ENCODE measurements at regions not wholly inside any gene's neighbourhood (a gene's known extent, or its start where the extent isn't known, plus 50 kb on each side); places are given as distances from the start of the nearest gene placed in this dataset.
"Not testable (repeated sequence)": the region's sequence is repeated elsewhere in the genome, so short reads cannot be mapped to it uniquely, and the experiment has no call there.

DNA sequence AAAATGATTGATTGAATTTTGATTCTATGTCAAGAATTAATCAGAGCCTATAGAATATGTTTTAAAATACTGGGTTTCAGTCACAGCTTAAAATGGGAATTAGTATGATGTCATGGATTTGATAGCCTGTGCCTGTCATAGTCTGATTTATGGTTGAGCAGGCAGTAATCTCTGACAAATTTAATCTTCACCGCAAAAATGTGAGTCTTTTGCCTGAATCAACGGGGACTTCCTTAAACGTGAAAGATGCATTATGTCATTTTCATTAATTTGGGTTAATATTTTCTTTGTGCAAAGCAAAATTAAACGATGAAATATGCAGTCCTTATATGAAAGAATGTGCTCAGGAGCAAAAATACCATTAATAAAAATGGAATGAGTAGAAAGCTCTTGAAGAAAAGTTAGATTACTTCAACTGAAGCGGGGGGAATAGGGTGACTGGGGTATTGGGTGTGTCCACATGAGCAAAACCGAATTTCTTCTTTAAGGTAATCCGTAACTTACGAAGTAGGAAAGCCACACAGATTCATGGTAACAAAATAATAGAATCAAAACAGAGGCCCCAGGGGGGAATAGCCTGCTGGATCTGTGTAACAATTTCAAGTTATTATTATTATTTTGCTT lies 339.6 kb upstream of the NOX3 start:
- no peak for DNase-seq

DNA sequence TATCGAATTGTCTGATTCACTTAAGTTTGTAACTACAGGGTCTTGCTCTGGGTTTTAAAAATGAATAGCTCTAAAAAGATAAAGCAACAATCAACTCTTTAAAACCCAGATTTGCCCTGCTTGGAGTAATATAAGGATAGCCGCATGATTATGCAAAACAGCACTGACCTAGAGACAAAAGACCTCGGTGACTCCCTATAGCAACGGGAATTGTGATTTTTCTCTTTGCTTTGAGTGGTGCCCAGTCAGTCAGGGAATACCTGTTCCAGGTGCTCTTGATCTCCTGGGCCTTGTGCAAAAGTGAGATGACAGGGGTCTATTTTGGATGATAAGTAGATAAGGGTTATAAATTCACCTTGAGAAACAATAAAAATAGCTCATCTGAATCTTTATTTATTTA lies 336.3 kb upstream of the NOX3 start:
- no peak for DNase-seq

DNA sequence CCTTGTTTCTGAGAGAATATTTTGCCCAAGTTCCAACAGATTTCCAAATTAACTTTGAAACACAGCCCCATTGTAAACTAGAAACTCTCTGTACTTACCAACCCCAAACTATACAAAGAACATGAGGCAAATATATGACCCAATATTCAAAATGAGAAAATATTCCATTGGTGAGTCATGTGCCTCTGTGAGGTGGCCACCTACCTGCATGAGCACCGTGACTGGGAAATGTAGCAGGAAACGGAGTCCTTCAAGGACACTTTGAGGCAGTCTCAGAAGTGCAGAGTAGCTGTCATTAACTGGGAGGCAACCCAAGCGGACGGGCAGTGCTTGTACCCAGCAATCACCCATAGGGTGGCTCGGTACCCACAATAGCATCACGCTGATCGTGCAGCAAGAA lies 335.5 kb upstream of the NOX3 start:
- no peak for DNase-seq

DNA sequence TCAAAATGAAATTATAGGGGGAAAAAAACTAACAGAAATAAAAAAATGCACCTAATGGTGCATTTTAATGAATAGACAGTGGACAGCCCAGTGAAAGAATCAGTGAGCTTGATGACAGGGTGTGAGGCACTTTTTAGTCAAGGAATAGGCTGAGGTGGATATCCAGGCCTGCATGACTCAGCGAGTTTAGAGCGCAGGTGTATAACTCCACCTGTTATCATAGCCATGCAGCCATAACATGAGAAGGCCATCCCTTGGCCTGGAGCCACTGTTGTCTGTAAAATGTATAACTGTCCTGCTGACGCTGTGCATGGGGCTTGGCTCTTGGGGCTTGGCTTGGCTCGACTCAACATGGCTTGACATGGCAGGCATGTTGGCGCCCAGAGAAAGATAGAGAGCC lies 331.5 kb upstream of the NOX3 start:
- no peak for DNase-seq

DNA sequence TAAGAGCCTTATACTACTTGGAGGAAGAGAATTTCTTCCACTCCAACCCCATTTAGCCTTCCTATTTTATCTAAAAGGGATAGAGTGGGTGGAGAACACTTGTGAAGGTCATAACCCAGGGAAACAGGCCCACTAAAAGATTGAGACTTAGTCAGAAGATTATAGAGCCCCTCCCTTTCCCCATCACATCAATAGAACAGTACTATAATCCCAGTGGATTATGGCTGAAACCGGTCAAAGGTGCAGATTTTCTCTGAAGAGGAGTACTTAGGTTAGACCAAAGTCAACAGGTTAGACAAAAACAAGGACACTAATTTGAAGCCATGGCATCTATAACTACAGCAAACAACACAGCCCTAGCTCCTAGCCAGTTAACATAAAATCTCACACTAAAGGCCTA lies 330.9 kb upstream of the NOX3 start:
- no peak for DNase-seq

DNA sequence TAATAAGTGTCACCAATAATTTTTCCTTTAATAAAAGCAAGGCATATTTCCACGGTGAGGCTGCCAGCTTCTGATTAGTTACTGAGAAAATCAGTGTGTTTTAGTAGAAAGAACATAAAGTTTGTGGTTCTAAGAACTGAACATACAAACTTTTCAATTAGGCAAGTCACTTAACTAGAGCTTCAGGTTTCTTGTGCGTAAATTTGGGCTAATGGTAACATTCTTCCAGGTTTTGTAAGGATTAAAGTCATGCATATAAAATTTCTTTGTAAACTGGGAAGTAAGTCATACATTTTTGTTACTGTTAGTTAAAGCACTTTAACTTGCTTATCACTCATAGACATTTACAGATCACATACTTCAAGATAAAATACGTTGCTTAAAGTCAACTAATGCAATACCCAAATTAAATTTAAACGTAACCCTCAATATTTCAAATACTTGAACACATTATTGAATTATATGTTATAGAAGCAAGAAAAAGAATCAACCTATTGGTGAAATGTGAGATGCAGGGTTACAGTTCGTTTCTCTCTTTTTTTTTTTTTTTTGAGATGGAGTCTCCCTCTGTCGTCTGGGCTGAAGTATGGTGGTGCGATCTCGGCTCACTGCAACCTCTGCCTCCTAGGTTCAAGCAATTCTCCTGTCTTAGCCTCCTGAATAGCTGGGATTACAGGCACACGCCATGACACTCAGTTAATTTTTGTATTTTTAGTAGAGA lies 327.3 kb upstream of the NOX3 start:
- no peak for DNase-seq

DNA sequence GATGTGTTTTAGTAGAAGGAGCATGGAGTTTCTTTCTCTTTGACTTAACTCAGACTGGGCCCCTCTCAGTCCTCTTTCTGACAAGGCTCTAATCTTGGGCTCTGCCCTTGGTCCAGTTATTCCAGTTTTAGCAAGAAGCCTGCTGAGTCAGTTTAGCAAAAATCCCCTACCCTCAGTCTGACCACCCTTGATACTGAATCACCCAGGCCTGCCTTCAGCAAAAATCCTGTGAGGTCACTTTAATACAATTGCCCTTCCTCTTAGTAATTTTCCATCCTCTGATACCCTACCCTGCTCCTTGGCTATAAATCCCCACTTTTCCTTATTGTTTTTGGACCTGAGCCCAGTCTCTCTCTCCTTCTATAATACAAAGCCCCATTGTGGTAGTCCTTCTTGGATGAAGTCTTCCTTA lies 326.7 kb upstream of the NOX3 start:
- peak; percentile 36 for DNase-seq

DNA sequence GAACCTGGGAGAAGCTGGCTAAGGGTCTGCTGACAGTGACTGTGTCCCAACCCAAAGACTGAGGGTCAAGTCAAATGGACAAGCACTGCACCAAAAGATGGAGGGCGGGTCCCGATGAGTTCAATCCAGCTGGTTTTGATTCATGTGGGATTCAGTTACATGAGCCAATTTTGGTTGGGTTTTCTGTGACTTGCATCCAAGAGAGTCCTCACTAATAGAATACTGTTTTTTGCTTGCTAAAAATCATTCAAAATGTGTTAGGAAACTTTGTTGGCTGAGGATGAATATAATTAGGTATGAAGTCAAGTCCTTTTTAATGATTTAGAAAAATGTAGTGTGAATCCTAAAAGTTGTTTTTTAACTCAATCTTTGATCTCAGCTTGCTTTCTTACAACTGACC lies 323.8 kb upstream of the NOX3 start:
- no peak for DNase-seq

DNA sequence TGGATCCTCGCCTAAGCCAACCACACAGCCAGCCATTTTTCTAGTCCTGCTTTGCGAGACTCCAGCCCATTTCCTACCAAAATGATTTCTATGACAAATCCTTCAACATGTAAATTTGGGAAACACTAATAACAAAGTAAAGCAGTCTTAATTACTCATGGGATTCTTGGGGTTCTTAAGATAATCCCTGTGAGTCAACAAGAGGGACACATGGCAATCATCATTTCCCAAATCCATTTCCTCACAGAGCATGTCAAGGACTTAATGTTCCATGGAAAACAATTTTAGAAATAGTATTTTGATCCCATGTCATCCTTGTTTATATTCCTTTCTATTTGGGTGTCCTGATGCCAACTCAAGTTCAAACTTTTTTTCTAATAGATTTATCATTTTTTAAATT lies 322.7 kb upstream of the NOX3 start:
- no peak for DNase-seq

DNA sequence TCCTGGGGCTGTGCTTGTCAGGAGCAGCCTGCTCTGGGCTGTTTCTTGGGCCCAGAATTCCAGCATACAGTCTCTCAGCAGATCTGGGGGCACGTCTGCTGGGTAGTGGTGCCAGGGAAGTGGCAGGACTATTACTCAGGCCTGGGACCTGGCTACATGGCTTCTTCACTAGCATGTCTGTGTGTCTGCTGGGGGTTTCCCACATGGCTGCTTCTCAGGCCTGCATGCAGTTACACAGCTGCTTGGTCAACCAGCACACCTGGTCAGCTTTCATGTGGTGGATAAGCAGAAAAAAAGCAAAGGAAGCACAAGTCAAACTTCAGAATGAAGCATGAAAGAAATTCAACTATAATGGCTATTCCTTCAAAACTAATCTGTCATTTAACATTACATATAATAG lies 316.2 kb upstream of the NOX3 start:
- no peak for DNase-seq

DNA sequence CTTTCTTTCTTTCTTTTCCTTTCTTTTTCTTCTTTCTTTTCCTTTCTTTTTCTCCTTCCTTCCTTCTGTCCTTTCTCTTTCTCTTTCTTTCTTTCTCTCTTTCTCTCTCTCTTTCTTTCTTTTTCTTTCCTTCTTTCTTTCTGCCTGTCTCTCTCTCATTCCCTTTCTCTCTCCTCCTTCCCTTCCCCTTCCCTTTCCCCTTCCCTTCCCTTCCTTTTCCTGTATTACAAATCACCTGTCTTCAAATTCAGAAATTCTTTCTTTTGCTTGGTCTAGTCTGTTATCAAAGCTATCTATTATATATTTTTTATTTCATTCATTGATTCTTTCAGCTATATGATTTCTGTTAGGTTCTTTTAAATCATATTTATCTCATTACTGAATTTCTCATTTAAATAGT lies 315.2 kb upstream of the NOX3 start:
- DNase-seq = no peak

DNA sequence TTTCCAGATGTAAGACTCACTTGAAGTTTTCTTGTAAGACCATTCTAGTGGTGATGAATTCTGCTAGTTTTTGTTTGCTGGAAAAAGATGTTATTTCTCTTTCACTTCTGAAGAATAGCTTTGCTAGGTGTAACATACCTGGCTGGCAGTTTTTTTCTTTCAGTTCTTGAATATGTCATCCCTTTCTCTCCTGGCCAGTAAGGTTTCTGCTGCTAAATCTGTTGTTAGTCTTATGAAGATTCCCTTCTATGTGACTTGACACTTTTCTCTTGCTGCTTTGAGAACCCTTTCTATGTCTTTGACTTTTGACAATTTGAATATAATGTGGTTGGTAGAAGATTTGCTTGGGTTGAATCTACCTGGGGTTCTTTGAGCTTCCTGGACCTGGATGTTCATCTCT lies 314.7 kb upstream of the NOX3 start:
- DNase-seq = no peak

DNA sequence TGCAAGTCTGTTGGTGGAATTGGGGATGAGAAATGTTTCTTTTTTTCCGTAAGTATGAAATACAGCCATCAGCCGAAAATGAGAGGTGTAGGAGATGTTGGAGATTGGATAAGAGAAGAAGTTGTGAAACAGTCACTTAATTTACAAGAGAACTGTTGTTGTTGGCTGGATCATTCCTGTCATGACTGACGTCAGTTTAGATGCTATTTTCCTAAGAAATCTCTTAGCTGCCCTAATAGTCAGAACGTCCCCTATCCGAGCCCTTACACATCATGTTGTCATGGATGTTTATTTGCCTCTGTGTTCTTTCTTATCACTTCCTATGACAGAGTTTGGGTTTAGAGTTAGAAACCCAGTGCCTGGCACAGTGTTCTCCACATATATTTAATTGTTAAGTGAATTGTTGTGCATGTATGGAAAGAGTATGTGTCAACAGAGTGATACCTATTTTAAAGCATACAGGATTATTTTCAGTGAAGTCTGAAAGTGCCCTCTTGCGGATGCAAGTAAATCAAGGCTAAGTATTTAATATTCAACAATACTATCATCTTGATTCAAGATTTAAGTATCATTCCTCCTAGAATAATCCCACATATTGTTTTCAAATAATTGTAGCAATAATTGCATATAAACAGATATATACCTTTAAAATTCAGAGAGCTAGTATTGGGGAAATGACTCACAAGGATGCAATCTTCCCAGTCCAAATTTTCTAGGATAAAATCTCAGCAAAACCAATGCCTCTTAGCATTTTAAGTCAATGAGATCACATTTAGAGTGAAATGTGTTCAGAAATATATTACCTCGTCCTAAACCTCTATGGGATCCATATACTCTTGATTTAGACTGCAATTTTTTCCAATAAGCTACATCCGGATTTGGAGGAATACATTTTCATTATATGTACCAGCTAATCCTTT lies 309.9 kb upstream of the NOX3 start:
- no peak for DNase-seq

DNA sequence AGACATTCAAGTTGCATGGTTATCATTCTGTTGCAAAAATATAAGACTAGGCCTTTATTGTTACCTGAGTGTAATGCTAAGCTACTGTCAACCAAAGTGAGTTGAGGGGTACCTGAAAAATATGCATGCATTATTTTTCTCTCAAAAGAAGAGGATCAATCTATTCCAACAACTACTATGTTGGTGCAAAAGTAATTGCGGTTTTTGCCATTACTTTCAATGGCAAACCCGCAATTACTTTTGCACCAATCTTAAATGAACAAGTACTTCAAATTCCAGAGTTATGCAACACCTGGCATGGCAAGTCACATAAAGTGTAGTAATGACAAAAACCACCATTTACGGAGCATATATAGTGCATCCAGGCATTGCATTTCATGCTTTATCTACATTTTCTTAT lies 307.0 kb upstream of the NOX3 start:
- no peak for DNase-seq

DNA sequence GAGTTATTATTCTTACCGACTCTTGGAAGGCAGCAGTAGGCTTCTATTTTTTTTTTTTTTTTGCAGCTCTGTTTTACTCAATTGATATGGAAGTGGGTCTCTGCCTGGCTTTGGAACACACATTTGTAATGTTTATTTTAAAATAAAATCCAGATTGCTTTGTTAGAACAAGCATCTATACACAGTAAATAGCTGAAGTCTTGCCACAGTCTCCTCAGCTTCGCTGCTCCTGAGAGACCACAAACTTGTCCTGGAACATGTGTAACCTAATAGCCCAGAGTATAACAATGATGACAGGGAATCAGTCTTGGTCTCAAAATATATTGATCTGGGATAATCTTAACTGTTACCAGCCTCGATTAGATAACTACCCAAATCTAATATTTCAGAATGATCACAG lies 299.8 kb upstream of the NOX3 start:
- no peak for DNase-seq

DNA sequence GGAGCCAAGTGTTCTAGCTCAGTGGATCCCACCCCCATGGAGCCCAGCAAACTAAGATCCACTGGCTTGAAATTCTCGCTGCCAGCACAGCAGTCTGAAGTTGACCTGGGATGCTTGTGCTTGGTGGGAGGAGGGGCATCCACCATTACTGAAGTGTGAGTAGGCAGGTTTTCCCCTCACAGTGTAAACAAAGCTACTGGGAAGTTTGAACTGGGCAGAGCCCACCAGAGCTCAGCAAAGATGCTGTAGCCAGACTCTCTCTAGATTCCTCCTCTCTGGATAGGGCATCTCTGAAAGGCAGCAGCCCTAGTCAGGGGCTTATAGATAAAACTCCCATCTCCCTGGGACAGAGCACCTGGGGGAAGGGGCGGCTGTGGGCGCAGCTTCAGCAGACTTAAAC lies 293.1 kb upstream of the NOX3 start:
- DNase-seq = not testable (repeated sequence)

DNA sequence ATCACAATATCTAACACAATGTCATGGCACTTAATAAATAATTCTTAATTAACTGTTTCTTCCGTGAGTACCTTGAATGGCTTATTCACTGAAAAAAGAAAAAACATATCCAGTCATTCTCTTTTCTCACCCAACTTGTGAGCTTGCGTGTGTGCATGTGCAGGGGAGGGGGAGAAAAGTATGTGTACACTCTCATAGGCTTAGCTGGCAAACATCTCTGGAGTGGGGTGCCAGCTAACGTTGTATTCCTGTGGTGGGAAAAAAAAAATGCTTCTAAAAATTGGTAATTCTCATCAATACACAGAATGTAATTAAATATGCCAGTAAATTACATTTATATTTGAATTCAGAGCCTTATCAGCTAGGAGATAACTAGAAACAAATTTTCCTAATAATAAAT lies 291.9 kb upstream of the NOX3 start:
- DNase-seq = no peak

DNA sequence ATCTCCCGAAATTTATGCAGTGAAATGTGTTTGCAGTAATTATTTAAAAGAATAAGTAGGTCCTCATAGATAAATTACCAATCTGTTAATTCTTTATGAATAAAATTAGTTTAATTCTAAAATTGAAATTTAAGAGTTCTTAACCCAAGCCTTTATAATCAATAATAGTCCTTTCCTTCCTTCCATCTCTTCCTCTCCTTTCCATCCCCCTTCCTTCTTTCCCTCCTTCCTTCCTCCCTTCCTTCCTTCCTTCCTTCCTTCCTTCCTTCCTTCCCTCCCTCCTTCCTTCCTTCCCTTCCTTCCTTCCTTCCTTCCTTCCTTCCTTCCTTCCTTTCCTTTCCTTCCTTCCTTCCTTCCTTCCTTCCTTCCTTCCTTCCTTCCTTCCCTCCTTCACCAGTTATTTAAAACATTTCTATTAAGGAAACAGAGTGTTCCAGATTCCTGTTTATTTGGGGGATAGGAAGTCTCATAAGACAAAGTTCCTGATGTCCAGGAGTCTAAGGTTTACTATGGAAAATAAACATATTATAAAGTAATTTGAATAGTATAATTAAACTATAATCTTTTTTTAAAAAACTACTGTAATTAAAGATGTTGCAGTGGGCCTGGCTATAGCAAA lies 285.3 kb upstream of the NOX3 start:
- DNase-seq = no peak

DNA sequence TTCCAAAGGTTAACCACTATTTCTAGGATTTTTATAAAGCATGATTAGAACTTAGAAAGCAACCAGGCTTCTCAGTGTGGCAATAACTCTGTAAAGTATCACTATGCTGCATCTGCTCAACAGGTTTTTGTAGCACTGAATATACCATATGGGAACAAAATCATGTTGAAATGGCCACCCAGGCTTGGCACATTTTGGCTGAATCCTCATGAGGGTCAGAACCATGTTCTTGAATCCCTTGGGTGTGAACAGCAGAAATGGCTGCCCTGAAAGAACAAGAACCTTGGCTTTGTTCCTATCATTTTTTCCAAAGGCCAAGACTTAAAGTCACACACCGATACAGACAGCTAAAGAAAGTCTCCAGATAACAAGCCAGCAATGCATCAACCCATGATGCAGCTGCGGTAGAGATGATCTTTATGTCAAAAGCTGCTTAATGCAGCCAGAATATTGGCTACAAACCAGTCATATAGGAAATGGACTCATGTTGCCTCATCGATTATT lies 283.0 kb upstream of the NOX3 start:
- DNase-seq = no peak

DNA sequence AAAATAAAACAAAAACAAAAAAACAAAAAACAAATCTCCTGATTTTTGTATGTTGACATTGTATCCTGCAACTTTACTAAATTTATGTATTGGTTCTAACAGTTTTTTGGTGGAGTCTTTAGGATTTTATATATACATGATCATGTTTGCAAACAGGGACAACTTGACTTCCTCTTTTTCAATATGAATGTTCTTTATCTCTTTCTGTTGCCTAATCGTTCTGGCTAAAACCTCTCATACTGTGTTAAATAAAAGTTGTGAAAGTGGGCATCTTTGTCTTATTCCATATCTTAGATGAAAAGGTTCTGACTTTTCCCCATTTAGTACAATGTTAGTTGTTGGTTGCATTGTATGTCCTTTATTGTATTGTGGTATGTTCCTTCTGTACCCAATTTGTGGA lies 261.7 kb upstream of the NOX3 start:
- DNase-seq = no peak

DNA sequence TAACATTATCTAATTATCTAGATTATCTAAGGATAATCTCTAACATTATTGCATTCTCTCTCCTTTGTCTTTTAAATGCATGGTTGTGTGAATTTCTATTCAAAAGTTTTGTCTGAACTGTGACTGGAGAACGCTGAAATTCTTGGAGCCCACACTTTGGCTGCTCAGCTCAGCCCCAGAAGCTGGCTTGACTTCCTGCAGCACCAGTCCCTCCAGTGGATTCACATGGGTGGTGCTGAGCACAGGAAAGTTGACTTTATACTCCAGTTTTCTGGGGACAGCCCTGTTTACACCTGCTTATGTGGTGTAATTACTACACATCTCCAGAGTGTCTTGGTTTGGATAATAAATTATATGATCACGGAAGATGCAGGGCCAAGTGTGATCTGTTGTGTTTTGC lies 255.1 kb upstream of the NOX3 start:
- DNase-seq = no peak

DNA sequence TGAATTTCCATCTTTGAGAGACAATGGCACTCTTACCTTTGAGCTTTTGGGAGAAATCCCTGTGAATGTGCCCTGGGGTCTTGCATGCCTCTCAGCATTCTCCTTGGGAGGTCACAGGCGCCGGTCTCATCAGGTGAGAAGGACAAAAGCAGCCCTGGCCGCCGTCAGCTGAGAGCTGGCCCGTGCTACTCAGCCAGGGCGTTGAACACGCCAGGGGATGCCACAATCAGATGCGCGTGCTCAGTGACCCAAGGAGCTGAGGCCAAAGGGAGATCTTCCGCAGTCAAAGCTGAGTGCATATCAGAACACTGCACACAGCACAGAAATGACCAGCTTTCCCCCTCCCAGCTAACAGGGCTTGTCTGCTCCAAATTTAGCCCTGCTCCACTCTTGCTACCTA lies 253.6 kb upstream of the NOX3 start:
- DNase-seq = no peak

DNA sequence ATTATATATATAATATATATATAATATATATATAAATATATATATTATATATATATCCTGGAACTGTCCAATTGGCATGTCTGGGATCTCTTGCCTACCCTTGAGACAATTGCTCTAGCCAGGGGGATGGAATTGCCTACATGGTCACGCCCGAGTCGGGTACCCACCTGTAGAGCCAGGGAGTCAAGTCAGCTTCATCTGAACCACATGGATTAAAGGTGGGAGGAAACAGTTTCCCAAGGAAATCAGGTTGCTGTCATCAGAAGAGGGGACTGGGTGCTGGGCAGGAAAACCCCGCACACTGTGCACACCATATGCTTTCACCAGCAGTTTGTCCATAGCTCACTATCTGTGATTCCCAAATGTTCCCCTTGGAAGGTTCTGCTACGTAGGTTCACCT lies 252.5 kb upstream of the NOX3 start:
- no peak for DNase-seq

Data from left hindlimb (tissue), 1 donor.